Mucosa of gallbladder (tissue), 1 donor: ENCODE measurements at regions not wholly inside any gene's neighbourhood (a gene's known extent, or its start where the extent isn't known, plus 50 kb on each side); places are given as distances from the start of the nearest gene placed in this dataset.
A peak's percentile ranks its signal among the peaks of the same experiment; 100 is the strongest.
"Not testable (repeated sequence)": the region's sequence is repeated elsewhere in the genome, so short reads cannot be mapped to it uniquely, and the experiment has no call there.

Experiments
- DNase-seq: peaks from one replicate; pipeline ENCODE4 v3.0.0-alpha.2; 2020; ENCODE audit warnings: low spot score
- donor health status: DM: no; HTN: no; CAD: no.

DNA sequence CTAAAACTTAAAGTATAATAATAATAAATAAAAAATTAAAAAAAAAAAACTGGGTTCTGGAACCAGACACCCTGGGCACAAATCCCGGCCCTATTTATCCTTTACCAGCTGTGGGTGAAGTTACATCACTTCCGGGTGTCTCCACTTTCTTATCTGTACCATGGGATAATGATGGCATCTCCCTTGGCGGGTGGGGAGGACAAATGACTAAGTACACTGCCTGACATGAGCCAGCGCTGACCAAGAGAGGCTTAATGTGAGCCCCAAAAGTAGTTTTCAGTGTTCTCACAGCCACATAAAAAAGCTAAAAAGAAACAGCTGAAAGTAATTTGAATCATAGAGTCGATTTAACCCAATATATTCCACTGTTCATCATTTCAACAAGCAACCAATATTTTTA is 424.9 kb downstream of the SOX9 start:
- DNase-seq = no peak

DNA sequence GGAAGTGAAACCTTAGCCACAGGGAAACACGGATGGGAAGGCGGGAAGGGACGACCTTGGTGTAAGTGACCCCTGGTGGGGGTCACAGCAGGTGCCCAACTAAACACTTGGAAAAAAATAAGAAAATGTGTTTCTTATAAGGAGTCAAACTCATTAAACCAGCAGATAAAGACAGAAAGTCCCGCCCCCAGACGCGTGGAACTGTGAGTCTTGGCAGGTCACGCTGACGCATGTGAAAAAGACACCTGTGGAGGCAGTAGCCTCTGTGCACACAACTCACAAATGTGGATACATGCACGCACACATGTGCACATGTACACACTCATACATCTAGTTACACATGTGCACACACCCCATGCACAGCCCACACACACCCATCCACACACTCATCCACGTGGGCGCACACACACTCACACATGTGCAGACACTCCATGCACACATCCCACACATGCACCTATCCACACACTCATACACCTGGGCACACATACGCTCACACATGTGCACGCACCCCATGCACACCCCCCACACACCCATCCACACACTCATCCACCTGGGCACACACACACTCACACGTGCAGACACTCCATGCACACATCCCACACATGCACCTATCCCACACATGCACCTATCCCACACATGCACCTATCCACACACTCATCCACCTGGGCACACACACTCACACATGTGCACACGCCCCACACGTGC is 432.4 kb downstream of the SOX9 start:
- DNase-seq = no peak

DNA sequence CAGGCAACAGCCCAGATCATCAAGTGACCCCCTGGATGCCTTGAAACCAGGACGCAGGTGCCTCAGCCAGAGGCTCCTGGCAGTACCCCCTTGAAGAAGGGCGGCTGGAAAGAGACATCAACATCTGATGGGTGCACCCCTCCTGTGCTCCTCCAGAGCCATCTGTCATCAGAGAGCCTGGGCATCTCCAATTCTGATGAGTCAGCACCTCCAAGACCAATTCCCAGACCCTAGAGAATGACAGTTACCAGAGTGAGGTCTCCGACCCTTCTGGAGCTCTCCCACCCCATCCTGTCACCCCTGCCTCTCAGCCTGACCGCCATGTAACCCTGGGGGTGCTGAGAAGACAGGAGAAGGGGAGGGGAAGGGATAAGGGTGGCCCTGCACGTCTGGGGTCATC is 433.7 kb downstream of the SOX9 start:
- DNase-seq = no peak

DNA sequence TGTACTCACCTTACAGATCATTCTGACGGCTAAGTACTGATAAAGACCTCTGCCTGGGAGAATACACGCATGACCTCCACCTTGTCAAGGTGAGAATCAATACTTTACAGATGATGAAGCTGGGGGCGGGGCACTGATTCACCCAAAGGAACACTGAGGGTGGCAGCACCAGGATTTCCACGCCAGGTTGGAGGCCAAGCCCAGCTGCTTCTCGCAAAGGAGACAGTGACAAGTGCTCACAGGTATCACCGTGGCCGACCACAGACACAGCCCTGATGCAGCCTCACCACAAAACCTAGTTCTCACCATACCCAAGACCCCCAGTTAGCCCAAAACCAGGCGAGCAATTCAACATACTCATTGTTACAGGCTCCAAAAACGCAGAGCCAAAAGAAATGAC is 434.2 kb downstream of the SOX9 start:
- peak; percentile 58 for DNase-seq

DNA sequence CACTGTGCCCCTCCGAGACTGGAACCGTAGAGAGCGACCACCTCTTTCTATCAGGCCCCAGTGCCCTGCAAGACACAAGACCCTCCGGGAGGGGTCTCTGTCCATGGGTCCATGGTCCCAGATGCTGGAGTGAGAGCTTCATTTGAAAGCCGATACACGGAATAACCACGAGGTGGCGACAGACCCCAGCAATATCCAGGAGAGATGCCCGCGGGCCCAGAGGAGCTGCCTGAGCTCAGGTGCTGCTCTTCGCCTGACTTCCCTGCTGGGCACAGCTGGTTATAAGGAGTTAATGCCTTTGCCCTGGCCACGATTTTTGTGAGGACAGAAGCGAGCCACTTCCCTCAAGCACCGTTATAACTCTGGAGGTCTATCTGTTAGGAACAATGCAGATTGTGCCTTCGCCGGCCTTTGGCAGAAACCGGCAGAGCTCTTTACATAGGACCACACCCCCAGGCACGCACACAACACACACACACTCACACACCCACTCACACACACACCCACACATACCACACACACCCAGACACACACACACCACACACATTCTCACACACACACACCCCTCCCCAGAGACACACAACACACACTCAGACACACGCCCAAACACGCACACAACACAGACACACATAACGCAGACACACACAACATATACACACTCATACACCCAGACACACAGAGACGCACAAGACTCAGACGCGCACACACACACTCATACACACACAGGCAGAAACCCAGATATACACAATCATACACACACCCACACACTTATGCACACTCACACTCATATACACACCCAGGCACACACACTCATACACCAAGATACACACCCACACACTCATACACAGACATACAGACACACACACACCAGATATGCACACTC is 436.4 kb downstream of the SOX9 start:
- peak; percentile 58 for DNase-seq

DNA sequence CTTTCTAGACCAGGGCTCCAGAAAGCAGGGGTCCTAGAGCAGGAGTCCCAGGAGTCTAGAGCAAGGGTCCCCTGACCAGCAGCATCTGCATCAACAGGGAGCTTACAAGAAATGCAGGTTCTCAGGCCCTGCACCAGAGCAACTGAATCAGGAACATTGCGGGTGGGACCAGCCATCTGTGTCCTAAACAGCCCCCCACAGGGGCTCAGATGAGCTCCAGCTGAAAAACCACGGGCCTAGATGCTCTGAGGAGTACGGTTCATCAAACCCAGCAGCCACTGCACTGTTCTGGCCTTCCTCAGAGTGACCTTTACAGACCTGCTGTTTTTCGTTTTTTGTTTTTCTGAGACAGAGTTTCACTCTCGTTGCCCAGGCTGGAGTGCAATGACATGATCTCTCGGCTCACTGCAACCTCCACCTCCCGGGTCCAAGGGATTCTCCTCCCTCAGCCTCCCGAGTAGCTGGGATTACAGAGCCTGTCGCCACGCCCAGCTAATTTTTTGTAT is 438.2 kb downstream of the SOX9 start:
- no peak for DNase-seq

DNA sequence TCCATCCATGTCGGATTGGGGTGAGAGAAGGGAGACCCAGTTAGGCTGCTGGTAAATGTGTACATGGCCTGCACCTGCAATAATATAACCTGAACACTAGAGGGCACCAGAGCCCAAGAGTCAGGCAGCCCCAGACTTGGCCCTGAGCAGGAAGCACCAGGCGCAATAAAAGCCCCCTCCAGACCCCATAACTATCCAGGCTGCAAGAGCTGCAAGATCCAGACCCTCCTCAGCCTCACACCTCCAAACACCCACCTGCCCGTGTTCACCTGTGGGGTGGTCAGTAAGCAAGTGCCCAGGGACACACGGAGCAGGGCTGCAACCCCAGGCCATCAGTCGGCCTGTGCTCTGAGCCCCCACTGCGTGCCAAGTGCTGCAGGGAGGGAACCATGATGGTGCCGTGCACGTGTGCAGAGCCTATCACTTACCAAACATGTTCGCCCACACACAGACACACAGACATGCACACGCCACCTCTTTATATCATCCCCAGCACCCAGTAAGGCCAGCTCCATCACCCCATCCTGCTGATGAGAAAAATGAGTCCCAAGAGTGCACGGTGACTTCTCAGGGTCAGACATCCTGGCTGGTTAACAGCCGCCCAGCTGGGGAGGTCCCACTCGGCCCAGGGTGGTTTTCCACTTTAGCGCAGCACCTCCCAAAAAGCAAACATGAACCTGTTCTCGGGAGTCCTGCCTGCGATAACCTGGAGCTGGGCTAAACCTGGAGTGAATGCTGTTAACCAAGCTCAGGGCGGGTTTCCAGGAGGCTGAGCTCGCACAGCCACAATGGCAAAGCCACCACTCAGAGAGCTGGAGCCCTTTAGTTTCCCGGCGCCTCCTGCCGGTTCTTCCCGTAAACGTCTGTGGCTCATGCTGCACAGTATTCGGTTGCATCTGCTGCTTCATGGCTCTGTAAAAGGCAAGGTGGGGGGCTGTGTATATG is 439.8 kb downstream of the SOX9 start:
- peak; percentile 69 for DNase-seq

DNA sequence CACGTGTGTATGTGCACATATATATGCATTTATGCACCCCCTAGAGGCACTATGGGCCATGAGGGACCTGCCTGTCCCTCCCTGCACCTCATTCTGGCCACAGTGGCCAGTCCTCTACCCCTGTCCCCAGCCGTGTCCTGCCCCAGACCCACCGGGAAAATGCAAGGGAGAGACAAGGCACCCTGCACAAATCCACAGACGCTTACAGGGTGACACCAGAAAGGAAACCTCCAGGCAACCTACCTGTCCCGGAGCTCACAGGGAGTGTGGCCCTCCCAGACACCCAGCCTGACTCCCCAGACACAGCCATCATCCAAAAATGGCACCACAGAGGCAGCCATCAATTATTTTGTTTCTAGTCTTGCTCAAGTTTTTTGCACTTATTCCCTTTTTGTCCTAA is 440.4 kb downstream of the SOX9 start:
- no peak for DNase-seq

DNA sequence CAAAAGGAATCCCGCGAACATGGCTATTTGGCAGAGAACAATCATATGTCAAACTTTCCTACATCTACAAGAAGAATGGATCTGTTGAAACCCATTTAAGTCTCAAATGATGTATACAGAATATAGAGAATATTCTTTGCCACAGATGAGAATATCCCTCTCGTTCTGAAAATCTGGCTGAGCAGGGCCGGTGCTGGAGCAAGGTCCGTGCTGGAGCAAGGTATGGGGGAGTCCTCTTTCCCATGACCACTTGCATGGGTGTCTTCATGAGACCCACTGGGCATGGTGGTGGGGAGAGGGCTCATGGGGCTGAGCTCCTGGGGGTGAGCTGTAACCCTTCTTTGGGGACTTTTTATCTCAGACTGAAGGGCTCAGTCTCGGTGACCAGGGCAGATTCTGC is 440.9 kb downstream of the SOX9 start:
- DNase-seq = no peak

DNA sequence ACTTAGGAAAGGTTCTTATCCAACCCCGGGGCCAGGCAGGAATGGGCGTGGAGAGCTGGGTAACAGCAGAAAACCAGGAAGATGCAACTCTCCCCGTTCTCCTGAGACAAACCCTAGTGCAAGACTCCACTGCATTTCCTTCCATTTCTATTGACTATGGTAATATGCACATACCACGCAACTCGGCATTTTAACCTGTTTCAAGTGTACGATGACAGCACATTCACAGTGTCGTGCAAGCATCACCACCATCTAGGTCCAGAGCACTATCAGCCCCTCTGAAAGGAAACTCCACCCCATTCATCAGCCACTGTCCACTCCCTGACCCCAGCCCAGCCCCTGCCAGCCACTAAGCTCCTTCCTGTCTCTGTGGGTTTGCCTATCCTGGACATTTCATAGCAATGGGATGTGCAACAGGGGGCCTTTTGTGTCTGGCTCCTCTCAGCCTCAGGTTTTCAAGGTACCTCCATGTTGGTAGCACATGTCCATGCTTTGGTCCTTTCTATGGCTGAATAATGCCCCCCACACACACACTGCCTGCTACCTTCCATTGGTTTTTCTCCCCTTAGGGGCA is 441.9 kb downstream of the SOX9 start:
- DNase-seq = no peak

DNA sequence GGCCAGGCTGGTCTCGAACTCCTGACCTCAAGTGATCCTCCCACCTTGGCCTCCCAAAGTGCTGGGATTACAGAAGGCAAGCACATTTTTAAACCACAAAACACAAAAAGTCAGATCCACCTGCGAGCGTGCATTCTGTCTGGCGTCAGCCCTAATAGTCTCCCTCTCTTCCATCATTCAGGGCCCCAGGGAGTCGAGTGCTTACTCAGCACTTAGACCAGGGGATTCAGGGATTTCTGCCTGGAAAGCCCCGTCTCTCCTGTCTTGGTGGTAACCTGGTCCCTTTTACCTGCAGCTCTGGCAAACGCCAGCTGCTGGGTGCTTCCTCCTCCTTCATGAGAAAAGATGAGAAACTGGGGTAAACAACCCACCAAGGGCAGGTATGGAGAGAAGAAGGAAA is 443.1 kb downstream of the SOX9 start:
- DNase-seq = no peak

DNA sequence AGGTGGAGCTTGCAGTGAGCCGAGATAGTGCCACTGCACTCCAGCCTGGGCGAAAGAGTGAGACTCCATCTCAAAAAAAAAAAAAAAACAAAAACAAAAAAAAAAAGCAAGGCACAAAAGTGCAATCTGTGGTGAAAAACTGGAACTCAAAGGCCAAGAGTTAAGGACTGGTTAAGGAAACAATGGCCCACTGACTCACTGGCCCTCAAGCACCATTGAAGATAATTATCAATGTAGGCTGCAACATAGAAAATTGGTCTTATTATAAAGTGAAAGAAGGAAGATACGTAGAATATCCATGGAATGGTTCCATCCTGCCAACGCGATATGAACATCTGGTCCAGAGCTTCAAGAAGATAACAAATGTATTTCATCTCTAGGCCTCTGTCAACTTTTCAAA is 444.2 kb downstream of the SOX9 start:
- no peak for DNase-seq

DNA sequence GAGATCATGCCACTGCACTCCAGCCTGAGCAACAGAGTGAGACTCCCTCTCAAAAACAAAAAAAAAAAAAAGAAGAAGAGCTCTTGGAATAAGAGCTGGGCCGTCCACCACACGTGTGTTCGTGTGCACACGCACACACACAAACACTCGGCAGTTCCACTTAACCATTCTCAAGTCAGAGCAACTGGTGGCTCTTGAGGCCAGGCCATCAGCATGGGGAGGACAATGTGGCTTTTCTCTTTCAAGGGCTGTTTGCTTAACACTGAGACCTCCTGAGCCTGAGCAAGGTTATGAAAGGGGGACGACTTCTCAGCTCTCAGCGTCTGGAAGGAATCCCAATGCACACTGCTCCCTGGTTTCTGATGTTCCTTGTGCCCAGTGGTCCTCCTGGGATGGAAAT is 444.9 kb downstream of the SOX9 start:
- DNase-seq = no peak

DNA sequence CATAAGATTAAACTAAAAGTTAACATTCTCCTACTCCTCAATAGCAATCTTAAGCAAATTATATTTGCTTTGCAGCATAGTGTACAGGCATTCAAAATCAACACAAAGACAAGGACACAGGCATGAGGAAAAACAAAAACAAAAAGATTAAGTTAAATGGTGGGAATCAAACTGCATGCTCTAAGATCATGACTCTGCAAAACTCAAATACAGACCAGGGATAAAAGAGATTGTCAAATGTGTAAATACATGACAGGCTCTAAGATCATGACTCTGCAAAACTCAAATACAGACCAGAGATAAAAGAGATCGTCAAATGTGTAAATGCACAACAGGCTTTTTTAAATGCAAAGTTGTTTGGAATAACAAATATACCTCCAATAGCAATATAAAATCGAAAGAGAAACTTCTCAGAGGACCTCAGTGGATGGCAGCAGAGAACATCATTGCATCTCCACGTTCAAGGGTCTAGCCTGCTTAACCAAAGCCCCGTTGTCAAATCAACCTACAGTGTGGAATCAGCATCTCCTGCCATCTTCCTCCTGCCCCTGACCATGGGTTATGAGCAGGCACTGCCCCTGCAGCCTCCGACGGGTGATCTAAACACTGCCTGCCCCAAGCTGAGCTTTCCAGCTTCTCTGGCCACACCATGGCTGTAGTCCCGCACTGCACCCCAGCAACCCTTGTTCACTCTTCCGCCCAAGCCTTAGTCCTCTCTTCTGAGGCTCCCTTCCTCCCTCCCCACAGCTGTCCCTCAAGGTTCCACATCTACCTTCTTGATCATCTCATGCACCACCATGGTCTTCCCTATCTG is 446.1 kb downstream of the SOX9 start:
- DNase-seq = no peak

DNA sequence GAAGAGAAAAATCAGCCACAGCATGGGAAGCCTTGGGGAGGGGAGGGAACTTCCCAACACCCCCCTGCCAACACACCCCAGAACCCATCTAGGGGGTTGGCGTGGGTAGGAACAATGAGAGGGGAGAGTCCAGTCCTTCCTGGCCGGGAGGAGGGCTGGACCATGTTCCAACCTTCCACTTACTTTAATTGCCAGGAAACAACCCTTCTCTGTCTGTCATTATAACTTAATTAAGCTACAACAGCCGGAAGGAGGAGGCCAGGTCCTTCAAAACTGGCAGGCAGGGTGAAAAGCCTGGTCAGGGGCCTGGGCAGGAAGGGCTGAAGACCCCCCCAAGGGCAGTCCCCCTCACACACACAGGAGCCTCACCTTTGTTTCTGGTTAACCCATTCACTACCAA is 447.0 kb downstream of the SOX9 start:
- no peak for DNase-seq

DNA sequence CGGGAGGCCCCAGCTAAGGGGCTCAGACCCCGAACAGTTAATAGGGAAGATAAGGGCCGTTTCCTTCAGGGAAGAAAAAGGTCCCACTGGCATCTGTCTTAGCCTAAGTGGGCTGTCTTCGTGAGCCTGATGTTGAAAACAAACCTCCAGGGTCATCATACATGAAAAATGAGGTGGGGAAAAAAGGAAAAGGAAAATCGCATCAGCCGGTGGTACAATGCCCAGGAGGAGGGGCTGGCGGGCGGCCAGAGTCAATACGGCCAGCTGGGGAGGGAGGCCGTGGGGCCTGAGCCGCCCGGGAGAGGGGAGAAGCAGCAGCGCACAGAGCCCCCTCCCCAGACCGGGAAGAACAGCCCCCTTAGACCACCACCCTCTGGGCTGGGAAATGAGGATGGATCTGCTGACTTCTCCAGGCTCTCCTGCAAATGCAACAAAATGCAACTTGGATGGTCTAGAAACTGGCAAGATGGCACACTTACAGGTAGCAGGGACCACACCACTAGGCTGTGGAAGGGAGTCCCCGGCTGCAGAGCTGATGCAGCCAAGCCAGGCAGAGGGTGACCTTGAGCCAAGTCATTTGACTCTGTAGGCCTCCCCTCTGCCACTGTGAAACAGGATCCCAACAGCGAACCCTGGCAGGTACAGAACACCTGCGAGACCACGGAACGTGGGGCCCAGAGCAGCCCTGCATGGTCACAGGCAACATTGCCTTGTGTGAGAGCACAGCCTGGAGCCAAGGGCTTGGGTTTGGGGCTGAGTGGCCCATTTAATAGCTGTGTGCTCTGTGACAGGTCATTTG is 448.5 kb downstream of the SOX9 start:
- DNase-seq = peak; percentile 23

DNA sequence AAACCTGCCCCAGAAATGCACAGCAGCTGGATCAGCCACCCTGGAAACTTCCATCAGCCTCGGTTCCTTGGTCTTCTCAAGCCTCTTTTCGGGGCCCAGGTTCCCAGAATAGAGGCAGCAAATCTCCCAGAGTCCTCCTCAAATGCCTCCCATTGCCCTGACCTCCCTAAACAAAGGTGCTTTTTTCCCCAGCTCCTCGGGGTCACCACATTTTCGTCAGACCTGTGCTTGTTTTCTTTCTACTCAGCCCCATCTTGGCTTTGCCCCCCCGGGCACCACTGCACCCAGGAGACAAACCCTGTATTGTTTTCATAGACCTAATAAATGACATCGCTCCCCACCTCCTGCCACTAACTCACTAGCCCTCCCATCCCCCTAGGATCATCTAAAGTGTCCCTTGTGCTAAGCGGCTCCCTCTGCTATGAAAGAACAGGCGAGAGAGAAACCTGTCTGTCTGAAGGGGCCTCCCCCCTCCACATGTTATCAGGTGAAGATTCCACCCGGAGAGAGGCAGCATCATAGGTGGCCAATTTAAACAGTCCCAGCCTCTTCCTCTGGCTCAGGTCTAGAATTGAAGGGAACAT is 451.1 kb downstream of the SOX9 start:
- no peak for DNase-seq

DNA sequence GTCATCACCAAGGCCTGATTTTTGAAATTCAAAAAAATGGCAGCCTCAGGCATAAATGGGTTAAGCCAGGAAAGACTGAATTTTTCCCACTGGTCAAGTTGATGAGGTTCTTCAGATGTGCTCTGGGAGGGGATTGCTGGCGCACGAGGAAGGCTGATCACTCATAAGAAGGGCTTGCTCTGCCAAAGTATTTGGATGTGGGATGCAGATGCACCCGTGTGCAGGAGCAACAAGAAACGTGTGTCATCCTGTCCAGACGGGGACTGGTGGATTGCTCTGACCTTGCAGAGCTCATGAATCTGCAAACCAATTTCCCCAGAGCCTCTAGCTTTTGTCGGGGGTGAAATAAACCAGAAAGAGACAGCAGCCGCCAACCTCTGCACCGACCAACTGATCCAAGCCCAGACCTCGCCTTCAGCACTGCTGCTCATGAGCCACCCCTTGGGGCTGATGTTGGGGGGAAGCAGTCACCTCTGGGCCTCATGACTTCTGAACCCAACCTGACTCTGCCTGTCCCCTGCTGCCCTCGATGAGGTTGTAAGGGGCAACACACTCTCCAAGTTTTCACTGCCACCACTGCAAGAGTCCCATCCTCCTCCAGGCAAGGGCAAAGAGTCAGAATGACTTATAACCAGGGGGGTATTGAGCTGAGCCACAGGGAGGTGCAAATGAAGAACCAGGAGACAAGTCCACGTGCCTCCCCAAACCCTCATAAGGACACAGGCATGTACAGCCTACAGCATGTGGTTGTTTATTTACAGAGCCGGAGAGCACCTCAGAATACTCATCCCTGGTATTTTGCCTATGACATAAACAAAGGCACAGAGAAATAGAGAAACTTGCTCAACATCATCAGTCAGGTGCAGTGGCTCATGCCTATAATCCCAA is 452.0 kb downstream of the SOX9 start:
- DNase-seq = no peak

DNA sequence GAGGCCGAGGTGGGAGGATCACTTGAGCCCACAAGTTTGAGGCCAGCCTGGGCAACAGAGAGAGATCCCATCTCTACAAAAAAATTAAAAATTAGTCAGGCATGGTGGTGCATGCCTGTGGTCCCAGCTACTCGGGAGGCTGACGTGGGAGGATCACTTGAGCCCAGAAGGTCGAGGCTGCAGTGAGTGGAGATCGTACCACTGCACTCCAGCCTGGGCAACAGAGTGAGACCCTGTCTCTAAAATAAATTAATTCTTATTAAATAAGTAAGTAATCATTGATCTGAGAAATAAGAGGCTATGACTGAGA is 452.6 kb downstream of the SOX9 start:
- not testable (repeated sequence) for DNase-seq
